CD4-positive, alpha-beta T cell (primary cell): ENCODE measurements at regions not wholly inside any gene's neighbourhood (a gene's known extent, or its start where the extent isn't known, plus 50 kb on each side); places are given as distances from the start of the nearest gene placed in this dataset.

Source experiments
- ATAC-seq: fragments of 200-7000 bp; cut with Tn5 transposase; one replicate; pipeline ENCODE4 v1.10.0; 2022; ENCODE audit warnings: mild to moderate bottlenecking; ENCODE audit not compliant: poor library complexity
- CTCF ChIA-PET: fragments of 350-600 bp; sonication (Branson Sonifier 250); formaldehyde crosslinking; loops from one replicate; lab custom pipeline; 2021; ENCODE audit warnings: antibody characterized with exemption, inconsistent platforms; lab: Charles Lee
- POLR2A ChIA-PET: fragments of 350-600 bp; sonication (Branson Sonifier 250); formaldehyde crosslinking; loops from one replicate; lab custom pipeline; 2021; ENCODE audit warnings: antibody characterized with exemption, inconsistent platforms; lab: Charles Lee
- DNase-seq, 14 experiments: peaks; one replicate each; pipeline ENCODE4 v3.0.0-alpha.2; 2013 to 2020; ENCODE audit warnings: mixed read lengths in 2 of 14
- H3K27ac ChIP-seq, 2 donors: one replicate each; pipeline versions ENCODE4 v1.5.1 to v1.7.0; 2013; ENCODE audit warnings: low read length in 2 of 2, low read depth in 1 of 2, mild to moderate bottlenecking in 1 of 2
- H3K27me3 ChIP-seq, 2 experiments: 1 replicate in 1 of 2; 2 replicates in 1 of 2; pipeline versions ENCODE4 v1.6.1 to v1.7.0; 2013; ENCODE audit warnings: low read length in 2 of 2, control low read depth in 1 of 2, mild to moderate bottlenecking in 1 of 2, moderate library complexity in 1 of 2; ENCODE audit not compliant: insufficient read depth in 2 of 2, control insufficient read depth in 1 of 2
- H3K36me3 ChIP-seq: one replicate; pipeline ENCODE4 v1.6.1; 2013; ENCODE audit warnings: low read length, control low read depth; ENCODE audit not compliant: insufficient read depth
- H3K4me1 ChIP-seq: one replicate; pipeline ENCODE4 v1.6.1; 2013; ENCODE audit warnings: low read length, control low read depth; ENCODE audit not compliant: insufficient read depth
- H3K4me3 ChIP-seq: one replicate; pipeline ENCODE4 v1.5.1; 2013; ENCODE audit warnings: mild to moderate bottlenecking, low read length, moderate library complexity
- H3K9me3 ChIP-seq, 2 experiments: 1 replicate in 1 of 2; 2 replicates in 1 of 2; pipeline versions ENCODE4 v1.6.1 to v1.7.0; 2013; ENCODE audit warnings: low read length in 2 of 2, mild to moderate bottlenecking in 2 of 2, control low read depth in 1 of 2, moderate library complexity in 1 of 2; ENCODE audit not compliant: control insufficient read depth in 1 of 2, insufficient read depth in 1 of 2
- H3K27ac Mint-ChIP-seq: one replicate; pipeline ENCODE4 v1.8.0; 2020; ENCODE audit warnings: mixed read lengths
- H3K27me3 Mint-ChIP-seq: one replicate; pipeline ENCODE4 v1.8.0; 2021; ENCODE audit warnings: mixed read lengths
- H3K36me3 Mint-ChIP-seq: one replicate; pipeline ENCODE4 v1.8.0; 2021; ENCODE audit warnings: low read depth, mixed read lengths
- H3K4me1 Mint-ChIP-seq: one replicate; pipeline ENCODE4 v1.8.0; 2021; ENCODE audit warnings: low read depth, mixed read lengths
- H3K4me3 Mint-ChIP-seq: one replicate; pipeline ENCODE4 v1.8.0; 2020; ENCODE audit warnings: mild to moderate bottlenecking, mixed read lengths
- H3K9me3 Mint-ChIP-seq: one replicate; pipeline ENCODE4 v1.8.0; 2020; ENCODE audit warnings: mixed read lengths
- intact Hi-C, 2 experiments: fragments of 100-400 bp; cut with DNase I in 1 of 2; cut with micrococcal nuclease in 1 of 2; formaldehyde crosslinking; loops; one replicate each; pipeline versions ENCODE4 v1.15.1 to v1.9.0; 2023 to 2025; cut with DNase I, micrococcal nuclease
- TF ChIP-seq, protein P1 (sequence below): fragments of 200-600 bp; IDR thresholded peaks from one replicate; pipeline ENCODE4 v1.8.0; 2022; ENCODE audit warnings: antibody characterized with exemption, mild to moderate bottlenecking

- H3K27ac Mint-ChIP-seq = no peak overlapping the region
- no peaks in the 10 kb centered on the region for H3K36me3 Mint-ChIP-seq
- H3K36me3 ChIP-seq = no peaks in the 10 kb centered on the region
- no peak overlapping the region for H3K4me3 Mint-ChIP-seq
- no peaks in the 10 kb centered on the region for H3K4me1 Mint-ChIP-seq
- POLR2A ChIA-PET = no interaction called here
- no peaks in the 10 kb centered on the region for H3K9me3 Mint-ChIP-seq
- H3K9me3 ChIP-seq = no peaks in the 10 kb centered on the region
- TF ChIP-seq, protein P1, sequence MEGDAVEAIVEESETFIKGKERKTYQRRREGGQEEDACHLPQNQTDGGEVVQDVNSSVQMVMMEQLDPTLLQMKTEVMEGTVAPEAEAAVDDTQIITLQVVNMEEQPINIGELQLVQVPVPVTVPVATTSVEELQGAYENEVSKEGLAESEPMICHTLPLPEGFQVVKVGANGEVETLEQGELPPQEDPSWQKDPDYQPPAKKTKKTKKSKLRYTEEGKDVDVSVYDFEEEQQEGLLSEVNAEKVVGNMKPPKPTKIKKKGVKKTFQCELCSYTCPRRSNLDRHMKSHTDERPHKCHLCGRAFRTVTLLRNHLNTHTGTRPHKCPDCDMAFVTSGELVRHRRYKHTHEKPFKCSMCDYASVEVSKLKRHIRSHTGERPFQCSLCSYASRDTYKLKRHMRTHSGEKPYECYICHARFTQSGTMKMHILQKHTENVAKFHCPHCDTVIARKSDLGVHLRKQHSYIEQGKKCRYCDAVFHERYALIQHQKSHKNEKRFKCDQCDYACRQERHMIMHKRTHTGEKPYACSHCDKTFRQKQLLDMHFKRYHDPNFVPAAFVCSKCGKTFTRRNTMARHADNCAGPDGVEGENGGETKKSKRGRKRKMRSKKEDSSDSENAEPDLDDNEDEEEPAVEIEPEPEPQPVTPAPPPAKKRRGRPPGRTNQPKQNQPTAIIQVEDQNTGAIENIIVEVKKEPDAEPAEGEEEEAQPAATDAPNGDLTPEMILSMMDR = no peak
- no peak overlapping the region for H3K27ac ChIP-seq
- peaks cover 21% of the 10 kb centered on the region for H3K27me3 Mint-ChIP-seq
- intact Hi-C loops = no loop called here
- ATAC-seq (no peak), DNase-seq (no peak)
- no peaks in the 10 kb centered on the region for H3K4me1 ChIP-seq
- CTCF ChIA-PET = no interaction called here
- H3K27me3 ChIP-seq = peaks cover 0 to 3% of the 10 kb centered on the region in 2 experiments
- H3K4me3 ChIP-seq = no peak overlapping the region
Observed at GRCh38 chr21:32101277-32101676, 177.6 kb downstream of the MIS18A start.

- H3K4me1 ChIP-seq = no peaks in the 10 kb centered on the region
- DNase-seq (no peak), ATAC-seq (no peak)
- TF ChIP-seq, protein P1 = no peak
- no peaks in the 10 kb centered on the region for H3K36me3 Mint-ChIP-seq
- no peaks in the 10 kb centered on the region for H3K9me3 ChIP-seq
- no peak overlapping the region for H3K27ac ChIP-seq
- no peaks in the 10 kb centered on the region for H3K36me3 ChIP-seq
- peaks cover 21% of the 10 kb centered on the region for H3K27me3 Mint-ChIP-seq
- H3K9me3 Mint-ChIP-seq = no peaks in the 10 kb centered on the region
- intact Hi-C loops = no loop called here
- no peak overlapping the region for H3K4me3 ChIP-seq
- H3K27me3 ChIP-seq = peaks cover 0 to 3% of the 10 kb centered on the region in 2 experiments
- CTCF ChIA-PET = no interaction called here
- H3K4me3 Mint-ChIP-seq = no peak overlapping the region
- no peaks in the 10 kb centered on the region for H3K4me1 Mint-ChIP-seq
- H3K27ac Mint-ChIP-seq = no peak overlapping the region
- POLR2A ChIA-PET = no interaction called here
Observed at GRCh38 chr21:32100423-32100822, 178.4 kb downstream of the MIS18A start.

DNA sequence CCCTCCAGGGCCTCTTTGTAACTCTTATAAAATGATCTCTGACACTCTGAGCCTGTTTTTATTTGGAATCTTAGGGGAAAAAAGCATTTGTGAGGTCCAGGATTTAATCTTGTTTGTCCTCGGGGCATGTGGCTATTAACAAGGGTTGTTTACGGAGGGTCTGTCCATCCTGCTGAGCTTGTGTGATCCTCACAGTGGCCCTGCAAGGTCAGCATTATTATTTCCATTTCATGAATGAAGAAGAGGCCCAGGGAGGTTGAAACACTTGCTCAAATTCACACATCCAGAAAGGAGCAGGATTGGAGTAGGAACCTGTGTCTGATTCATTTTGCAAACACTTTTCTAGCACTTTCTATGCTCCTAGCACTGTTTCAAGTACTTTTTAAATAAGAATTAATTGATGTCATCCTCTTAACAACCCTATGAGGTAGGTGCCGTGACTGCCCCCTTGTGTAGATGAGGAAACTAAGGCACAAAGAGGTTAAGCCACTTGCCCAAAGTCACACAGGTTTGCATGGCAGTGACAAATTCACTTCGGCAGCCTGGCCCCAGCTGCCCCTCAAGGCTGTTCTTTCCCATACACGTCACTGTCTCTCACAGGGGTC, 178.9 kb downstream of the MIS18A start:
- H3K4me3 Mint-ChIP-seq = no peak overlapping the region
- Histone ChIP-seq H3K4me3 (no peak overlapping the region), H3K4me1 (no peaks in the 10 kb centered on the region), H3K9me3 (no peaks in the 10 kb centered on the region), H3K36me3 (no peaks in the 10 kb centered on the region), H3K27ac (no peak overlapping the region), H3K27me3 (peaks cover 0 to 3% of the 10 kb centered on the region in 2 experiments)
- TF ChIP-seq, protein P1 = no peak
- H3K4me1 Mint-ChIP-seq = no peaks in the 10 kb centered on the region
- H3K27me3 Mint-ChIP-seq = peaks cover 22% of the 10 kb centered on the region
- DNase-seq = no peak
- intact Hi-C loops = no loop called here
- no peak for ATAC-seq
- ChIA-PET POLR2A (no interaction called here), CTCF (no interaction called here)
- H3K36me3 Mint-ChIP-seq = no peaks in the 10 kb centered on the region
- no peaks in the 10 kb centered on the region for H3K9me3 Mint-ChIP-seq
- H3K27ac Mint-ChIP-seq = no peak overlapping the region
